Activated CD8-positive, alpha-beta memory T cell treated with anti-CD3 and anti-CD28 coated beads, Interleukin-2, amount 10 ng/mL, durations not matched to agents 7 days and 5 days (primary cell): ENCODE measurements at regions not wholly inside any gene's neighbourhood (a gene's known extent, or its start where the extent isn't known, plus 50 kb on each side); places are given as distances from the start of the nearest gene placed in this dataset.

Experiments
- ATAC-seq: fragments of 150-1000 bp; cut with Tn5 transposase; one replicate; pipeline ENCODE4 v1.10.0; 2021; ENCODE audit warnings: moderate library complexity
- CTCF ChIA-PET: fragments of 350-600 bp; sonication (Branson Sonifier 250); formaldehyde crosslinking; loops from one replicate; lab custom pipeline; 2021; ENCODE audit warnings: antibody characterized with exemption; lab: Charles Lee
- DNase-seq: peaks from one replicate; pipeline ENCODE4 v3.0.0-alpha.2; 2020
- H3K27ac Mint-ChIP-seq: one replicate; pipeline ENCODE4 v1.8.0; 2021; ENCODE audit warnings: mild to moderate bottlenecking, mixed read lengths
- H3K27me3 Mint-ChIP-seq: one replicate; pipeline ENCODE4 v1.8.0; 2021; ENCODE audit warnings: mixed read lengths
- H3K36me3 Mint-ChIP-seq: one replicate; pipeline ENCODE4 v1.8.0; 2021; ENCODE audit warnings: mild to moderate bottlenecking, mixed read lengths
- H3K4me1 Mint-ChIP-seq: one replicate; pipeline ENCODE4 v1.8.0; 2021; ENCODE audit warnings: mixed read lengths
- H3K4me3 Mint-ChIP-seq: one replicate; pipeline ENCODE4 v1.8.0; 2021; ENCODE audit warnings: mild to moderate bottlenecking, moderate library complexity, mixed read lengths
- H3K9me3 Mint-ChIP-seq: one replicate; pipeline ENCODE4 v1.8.0; 2022; ENCODE audit warnings: low read depth, mixed read lengths

DNA sequence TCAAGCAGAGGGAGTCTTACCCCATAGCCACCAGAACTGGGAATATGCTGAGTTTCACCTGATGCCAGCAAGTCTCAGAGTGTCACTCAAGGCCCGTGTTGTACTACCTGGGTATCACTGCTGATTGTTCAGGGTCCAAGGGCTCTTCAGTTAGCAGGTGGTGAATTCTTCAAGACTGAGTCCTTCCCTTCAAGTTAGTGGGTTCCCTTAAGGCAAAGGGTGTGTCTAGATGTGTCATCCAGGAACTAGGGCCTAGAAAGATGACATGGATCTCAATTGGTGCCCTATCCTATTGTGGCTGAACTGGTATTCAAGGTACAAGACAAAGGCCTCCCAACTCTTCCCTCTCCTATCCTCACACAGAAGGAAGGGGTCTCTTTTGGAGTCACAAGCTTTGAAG, 159.9 kb upstream of the DIPK2B start:
- H3K9me3 Mint-ChIP-seq, result no peaks in the 10 kb centered on the region
- no peaks in the 10 kb centered on the region for H3K36me3 Mint-ChIP-seq
- H3K4me1 Mint-ChIP-seq, result no peaks in the 10 kb centered on the region
- ATAC-seq (no peak), DNase-seq (no peak)
- H3K27ac Mint-ChIP-seq, result no peak overlapping the region
- no peaks in the 10 kb centered on the region for H3K27me3 Mint-ChIP-seq
- CTCF ChIA-PET, result no interaction called here
- H3K4me3 Mint-ChIP-seq, result no peak overlapping the region

GRCh38 chrX:45358392-45358791, 157.7 kb upstream of the DIPK2B start:
- Mint-ChIP-seq H3K27me3 (no peaks in the 10 kb centered on the region), H3K27ac (no peak overlapping the region), H3K9me3 (no peaks in the 10 kb centered on the region), H3K4me1 (no peaks in the 10 kb centered on the region), H3K36me3 (no peaks in the 10 kb centered on the region), H3K4me3 (no peak overlapping the region)
- CTCF ChIA-PET, result no interaction called here
- ATAC-seq (no peak), DNase-seq (no peak)

- no peak overlapping the region for H3K4me3 Mint-ChIP-seq
- no peak for DNase-seq
- no peaks in the 10 kb centered on the region for H3K4me1 Mint-ChIP-seq
- H3K36me3 Mint-ChIP-seq, result no peaks in the 10 kb centered on the region
- no peaks in the 10 kb centered on the region for H3K27me3 Mint-ChIP-seq
- H3K27ac Mint-ChIP-seq, result no peak overlapping the region
- no peaks in the 10 kb centered on the region for H3K9me3 Mint-ChIP-seq
- CTCF ChIA-PET, result no interaction called here
- ATAC-seq, result no peak
Observed at GRCh38 chrX:45353456-45353855, 152.8 kb upstream of the DIPK2B start.

DNA sequence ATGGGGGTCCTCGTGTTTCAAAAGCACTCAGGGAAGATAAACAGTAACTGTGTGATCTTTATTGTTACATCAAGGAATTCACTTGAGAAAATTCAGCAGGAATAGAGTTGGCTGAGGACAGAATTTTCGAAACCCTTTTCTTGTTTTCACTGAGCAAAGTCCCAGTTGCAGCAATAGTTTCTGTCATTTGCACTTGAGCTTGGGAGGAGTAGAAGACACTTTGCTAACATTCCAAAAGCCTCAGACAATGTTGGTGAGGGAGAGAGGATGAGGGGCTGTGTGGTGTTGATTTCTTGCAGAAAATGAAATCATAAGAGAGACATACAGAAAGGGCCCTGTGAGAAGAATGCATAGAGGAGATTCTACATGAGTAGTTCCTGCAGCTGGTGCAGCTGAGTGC, 151.9 kb upstream of the DIPK2B start:
- no peak for DNase-seq
- H3K9me3 Mint-ChIP-seq, result no peaks in the 10 kb centered on the region
- ATAC-seq, result no peak
- no peaks in the 10 kb centered on the region for H3K4me1 Mint-ChIP-seq
- H3K27ac Mint-ChIP-seq, result no peak overlapping the region
- CTCF ChIA-PET, result no interaction called here
- no peak overlapping the region for H3K4me3 Mint-ChIP-seq
- no peaks in the 10 kb centered on the region for H3K27me3 Mint-ChIP-seq
- no peaks in the 10 kb centered on the region for H3K36me3 Mint-ChIP-seq

DNA sequence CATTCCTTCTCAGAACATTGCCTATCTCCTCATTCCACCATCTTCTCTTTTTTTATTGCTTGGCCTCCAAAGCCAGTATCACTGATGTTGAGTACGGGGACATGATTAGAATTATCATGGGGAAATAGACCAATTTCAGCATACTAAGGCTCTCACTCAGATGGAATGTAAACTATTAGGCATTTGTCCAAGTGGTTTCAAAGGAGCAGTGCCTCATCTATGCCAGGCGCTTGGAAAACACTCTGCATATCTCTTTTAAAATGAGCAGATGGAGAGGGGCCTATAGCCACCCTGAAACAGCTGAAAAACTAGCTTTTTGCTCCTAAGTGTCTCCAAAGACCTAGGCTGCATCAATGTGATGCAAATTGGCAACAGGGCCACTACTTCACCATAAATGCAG, 150.8 kb upstream of the DIPK2B start:
- ATAC-seq, result no peak
- Mint-ChIP-seq H3K27me3 (no peaks in the 10 kb centered on the region), H3K36me3 (no peaks in the 10 kb centered on the region), H3K4me3 (no peak overlapping the region), H3K4me1 (no peaks in the 10 kb centered on the region), H3K9me3 (no peaks in the 10 kb centered on the region), H3K27ac (no peak overlapping the region)
- DNase-seq, result no peak
- CTCF ChIA-PET, result no interaction called here

GRCh38 chrX:45348296-45348695, 147.6 kb upstream of the DIPK2B start:
- Mint-ChIP-seq H3K36me3 (no peaks in the 10 kb centered on the region), H3K9me3 (no peaks in the 10 kb centered on the region), H3K4me1 (no peaks in the 10 kb centered on the region), H3K27me3 (no peaks in the 10 kb centered on the region), H3K27ac (no peak overlapping the region), H3K4me3 (no peak overlapping the region)
- DNase-seq, result no peak
- CTCF ChIA-PET, result no interaction called here
- ATAC-seq, result no peak

DNA sequence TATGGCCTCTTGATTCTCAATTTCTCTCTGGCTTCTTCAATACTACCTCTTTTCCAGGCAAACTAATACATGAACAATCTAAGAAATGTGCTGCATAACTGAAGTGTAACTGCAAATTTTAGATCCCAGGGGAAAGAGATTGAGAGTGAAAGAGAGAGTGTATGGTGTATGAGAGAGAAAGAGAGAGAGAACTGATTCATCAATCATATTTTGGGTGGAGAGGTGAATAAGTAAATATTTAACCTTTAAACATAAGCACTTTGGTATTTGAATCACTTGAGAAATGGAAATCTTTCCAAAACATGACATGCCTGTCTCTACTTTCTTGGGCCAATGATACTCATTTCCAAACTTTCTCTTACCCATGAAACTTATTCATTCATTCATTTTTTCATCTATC, 147.2 kb upstream of the DIPK2B start:
- Mint-ChIP-seq H3K36me3 (no peaks in the 10 kb centered on the region), H3K4me1 (no peaks in the 10 kb centered on the region), H3K27me3 (no peaks in the 10 kb centered on the region), H3K9me3 (no peaks in the 10 kb centered on the region), H3K27ac (no peak overlapping the region), H3K4me3 (no peak overlapping the region)
- DNase-seq (no peak), ATAC-seq (no peak)
- CTCF ChIA-PET, result no interaction called here

- Mint-ChIP-seq H3K27me3 (no peaks in the 10 kb centered on the region), H3K4me1 (no peaks in the 10 kb centered on the region), H3K36me3 (no peaks in the 10 kb centered on the region)
Observed at GRCh38 chrX:45344594-45344993, 143.9 kb upstream of the DIPK2B start.

GRCh38 chrX:45329217-45329616, 128.5 kb upstream of the DIPK2B start:
- DNase-seq (no peak), ATAC-seq (no peak)
- Mint-ChIP-seq H3K27ac (no peak overlapping the region), H3K4me3 (no peak overlapping the region), H3K4me1 (no peaks in the 10 kb centered on the region), H3K36me3 (no peaks in the 10 kb centered on the region), H3K9me3 (no peaks in the 10 kb centered on the region), H3K27me3 (no peaks in the 10 kb centered on the region)
- CTCF ChIA-PET, result no interaction called here

More at GRCh38 chrX:45344594-45344993, 143.9 kb upstream of the DIPK2B start:
- Mint-ChIP-seq H3K27ac (no peak overlapping the region), H3K4me3 (no peak overlapping the region), H3K9me3 (no peaks in the 10 kb centered on the region)
- ATAC-seq, result no peak
- no peak for DNase-seq
- CTCF ChIA-PET, result no interaction called here

- ATAC-seq (no peak), DNase-seq (no peak)
- peaks cover 8% of the 10 kb centered on the region for H3K27me3 Mint-ChIP-seq
- H3K4me3 Mint-ChIP-seq, result no peak overlapping the region
- no peaks in the 10 kb centered on the region for H3K4me1 Mint-ChIP-seq
- H3K27ac Mint-ChIP-seq, result no peak overlapping the region
- no peaks in the 10 kb centered on the region for H3K36me3 Mint-ChIP-seq
- no peaks in the 10 kb centered on the region for H3K9me3 Mint-ChIP-seq
- CTCF ChIA-PET, result no interaction called here
Observed at GRCh38 chrX:45324941-45325340, 124.3 kb upstream of the DIPK2B start.

GRCh38 chrX:45323387-45323786, 122.7 kb upstream of the DIPK2B start:
- CTCF ChIA-PET, result no interaction called here
- H3K9me3 Mint-ChIP-seq, result no peaks in the 10 kb centered on the region
- no peaks in the 10 kb centered on the region for H3K4me1 Mint-ChIP-seq
- H3K27ac Mint-ChIP-seq, result no peak overlapping the region
- ATAC-seq (no peak), DNase-seq (no peak)
- H3K36me3 Mint-ChIP-seq, result no peaks in the 10 kb centered on the region
- peaks cover 8% of the 10 kb centered on the region for H3K27me3 Mint-ChIP-seq
- H3K4me3 Mint-ChIP-seq, result no peak overlapping the region

- H3K4me3 Mint-ChIP-seq, result no peak overlapping the region
- no peaks in the 10 kb centered on the region for H3K36me3 Mint-ChIP-seq
- peaks cover 8% of the 10 kb centered on the region for H3K27me3 Mint-ChIP-seq
- ATAC-seq (no peak), DNase-seq (no peak)
- CTCF ChIA-PET, result no interaction called here
- H3K4me1 Mint-ChIP-seq, result no peaks in the 10 kb centered on the region
- H3K9me3 Mint-ChIP-seq, result no peaks in the 10 kb centered on the region
- no peak overlapping the region for H3K27ac Mint-ChIP-seq
Observed at GRCh38 chrX:45322820-45323219, 122.1 kb upstream of the DIPK2B start.

DNA sequence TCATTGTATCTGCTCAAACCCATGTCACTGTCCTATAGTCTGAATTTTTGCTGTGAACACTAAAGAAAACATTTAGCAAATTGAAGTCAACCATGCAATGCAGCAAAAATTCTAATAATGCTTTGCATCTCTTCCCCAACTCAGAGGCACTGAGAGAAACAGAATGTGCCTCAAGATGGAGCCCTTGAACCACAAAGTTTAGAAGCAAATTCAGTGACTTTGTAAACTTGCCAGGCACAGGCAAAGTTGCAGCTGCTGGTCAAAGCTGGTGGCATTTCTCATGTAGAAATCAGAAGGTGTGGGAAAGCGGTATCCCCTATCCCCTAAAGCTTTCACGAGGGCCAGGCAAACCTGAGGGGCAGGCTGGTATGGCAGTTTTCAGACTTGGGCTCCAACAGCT, 121.7 kb upstream of the DIPK2B start:
- DNase-seq (no peak), ATAC-seq (no peak)
- Mint-ChIP-seq H3K27me3 (peaks cover 8% of the 10 kb centered on the region), H3K4me1 (no peaks in the 10 kb centered on the region), H3K27ac (no peak overlapping the region), H3K4me3 (no peak overlapping the region), H3K36me3 (no peaks in the 10 kb centered on the region), H3K9me3 (no peaks in the 10 kb centered on the region)
- CTCF ChIA-PET, result no interaction called here

DNA sequence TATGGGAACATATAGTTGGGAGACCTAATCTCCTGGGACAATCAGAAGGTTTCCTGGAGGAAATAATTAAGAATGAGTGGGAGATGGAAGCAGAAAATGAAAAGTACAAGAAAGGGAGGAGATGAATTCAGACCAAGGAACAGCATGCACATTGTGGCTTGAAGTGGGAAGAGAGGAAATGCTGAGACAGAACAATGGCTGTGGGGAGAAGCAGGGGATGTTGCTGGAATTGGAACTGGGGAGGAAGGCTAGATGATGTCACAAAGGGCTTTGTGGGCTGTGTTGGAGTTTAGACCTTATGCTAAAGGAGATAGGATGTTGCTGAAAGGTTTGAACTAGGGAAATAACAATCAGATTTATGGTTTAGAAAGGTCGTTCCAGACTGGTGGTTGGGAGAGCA, 119.5 kb upstream of the DIPK2B start:
- CTCF ChIA-PET, result no interaction called here
- ATAC-seq, result no peak
- no peak overlapping the region for H3K27ac Mint-ChIP-seq
- no peak overlapping the region for H3K4me3 Mint-ChIP-seq
- no peak for DNase-seq
- H3K27me3 Mint-ChIP-seq, result peaks cover 10% of the 10 kb centered on the region
- no peaks in the 10 kb centered on the region for H3K36me3 Mint-ChIP-seq
- H3K4me1 Mint-ChIP-seq, result no peaks in the 10 kb centered on the region
- no peaks in the 10 kb centered on the region for H3K9me3 Mint-ChIP-seq

GRCh38 chrX:45309801-45310200, 109.1 kb upstream of the DIPK2B start:
- CTCF ChIA-PET, result no interaction called here
- H3K27ac Mint-ChIP-seq, result no peak overlapping the region
- no peak overlapping the region for H3K4me3 Mint-ChIP-seq
- H3K4me1 Mint-ChIP-seq, result no peaks in the 10 kb centered on the region
- H3K36me3 Mint-ChIP-seq, result no peaks in the 10 kb centered on the region
- H3K27me3 Mint-ChIP-seq, result peaks cover 5% of the 10 kb centered on the region
- ATAC-seq, result no peak
- DNase-seq, result no peak
- H3K9me3 Mint-ChIP-seq, result no peaks in the 10 kb centered on the region
